HepG2 (cell line): ENCODE measurements at regions not wholly inside any gene's neighbourhood (a gene's known extent, or its start where the extent isn't known, plus 50 kb on each side); places are given as distances from the start of the nearest gene placed in this dataset.

Source experiments
- ATAC-seq: fragments of 200-7000 bp; cut with Tn5 transposase; 3 replicates; pipeline ENCODE4 v1.9.1; 2020; ENCODE audit warnings: mild to moderate bottlenecking, moderate library complexity
- BruUV-seq: library from RNA; stranded (reverse); fragments of 400-500 nt; replicated peaks from 2 replicates; lab custom pipeline; 2021; lab: Mats Ljungman, UMichigan
- CTCF ChIA-PET: fragments of 300-600 bp; formaldehyde crosslinking; extraction: SDS; loops from one replicate; lab custom pipeline; 2021; ENCODE audit warnings: low total read pairs, inconsistent platforms, low intra/inter-chr PET ratio; lab: Yijun Ruan, JAX
- POLR2A ChIA-PET: fragments of 350-600 bp; sonication (Branson Sonifier 250); formaldehyde crosslinking; loops from one replicate; lab custom pipeline; 2020; ENCODE audit warnings: antibody characterized with exemption, inconsistent platforms; lab: Yijun Ruan, JAX
- DNase-seq: peaks from one replicate; pipeline ENCODE4 v3.0.0-alpha.2; 2015; ENCODE audit warnings: low spot score
- FAIRE-seq: peaks from 3 replicates; lab custom pipeline; 2011; peaks lifted over from hg19 to GRCh38; lab: Jason Lieb, UNC
- H2AFZ ChIP-seq: one replicate; pipeline ENCODE4 v1.6.1; 2011; ENCODE audit warnings: low read length, inconsistent platforms
- H3K27ac ChIP-seq: fragments of 300-600 bp; 3 replicates; pipeline ENCODE4 v1.8.0; 2011; ENCODE audit warnings: mixed run types, mild to moderate bottlenecking, mixed read lengths, low read length, inconsistent platforms; ENCODE audit not compliant: insufficient read depth; ENCODE audit errors: extremely low read length
- H3K27me3 ChIP-seq, 2 experiments: fragments of 200-600 bp in 1 of 2; 2 replicates in 1 of 2; 3 replicates in 1 of 2; pipeline versions ENCODE4 v1.6.0 to v1.8.0; 2011; ENCODE audit warnings: low read length in 2 of 2, mild to moderate bottlenecking in 2 of 2, moderate library complexity in 2 of 2, inconsistent platforms in 1 of 2; ENCODE audit not compliant: insufficient read depth in 2 of 2, control insufficient read depth in 1 of 2
- H3K36me3 ChIP-seq, 2 experiments: fragments of 200-600 bp in 1 of 2; replicated peaks in 1 of 2; 2 replicates in 1 of 2; 3 replicates in 1 of 2; pipeline versions ENCODE4 v1.5.1 to v1.8.0; 2011; ENCODE audit warnings: low read length in 2 of 2, inconsistent platforms in 1 of 2; ENCODE audit not compliant: insufficient read depth in 2 of 2, control insufficient read depth in 1 of 2
- H3K4me1 ChIP-seq: 2 replicates; pipeline ENCODE4 v1.5.1; 2012; ENCODE audit warnings: low read length, inconsistent platforms; ENCODE audit not compliant: insufficient read depth
- H3K4me2 ChIP-seq: 2 replicates; pipeline ENCODE4 v1.6.0; 2011; ENCODE audit warnings: low read depth, low read length, inconsistent platforms
- H3K4me3 ChIP-seq, 3 experiments: fragments of 200-600 bp in 1 of 3; sonication (generic), shearing (Covaris generic) in 1 of 3; replicated peaks in 1 of 3; 2 replicates each; pipeline ENCODE4 v1.5.1; 2011 to 2016; ENCODE audit warnings: low read length in 3 of 3, inconsistent platforms in 2 of 3, low read depth in 2 of 3, mild to moderate bottlenecking in 2 of 3, control low read depth in 1 of 3, mixed read lengths in 1 of 3; ENCODE audit not compliant: insufficient read depth in 1 of 3
- H3K79me2 ChIP-seq: one replicate; pipeline ENCODE4 v1.6.1; 2011; ENCODE audit warnings: low read length, inconsistent platforms; ENCODE audit not compliant: insufficient read depth
- H3K9ac ChIP-seq: 2 replicates; pipeline ENCODE4 v1.6.0; 2011; ENCODE audit warnings: mild to moderate bottlenecking, low read depth, low read length, inconsistent platforms; ENCODE audit not compliant: insufficient read depth
- H3K9me3 ChIP-seq: 2 replicates; pipeline ENCODE4 v1.5.1; 2012; ENCODE audit warnings: mild to moderate bottlenecking, low read length
- H4K20me1 ChIP-seq: 2 replicates; pipeline ENCODE4 v1.6.0; 2011; ENCODE audit warnings: inconsistent platforms, mild to moderate bottlenecking, low read length, moderate library complexity; ENCODE audit not compliant: insufficient read depth
- EEA1 ChIP-seq: sonication (generic); formaldehyde crosslinking; IDR thresholded peaks from 2 replicates; pipeline ENCODE4 v1.5.1; 2020; ENCODE audit warnings: mild to moderate bottlenecking, missing genetic modification reagents, borderline replicate concordance
- KDM3A ChIP-seq: IDR thresholded peaks from 2 replicates; pipeline ENCODE4 v1.6.1; 2018; ENCODE audit warnings: low read depth, missing compliant biosample characterization
- MNT ChIP-seq: fragments of 450-650 bp; IDR thresholded peaks from 2 replicates; pipeline ENCODE4 v1.6.1; 2016
- NCOA2 ChIP-seq: sonication (generic); formaldehyde crosslinking; IDR thresholded peaks from 2 replicates; pipeline ENCODE4 v1.8.0; 2022; ENCODE audit warnings: inconsistent platforms
- NFKB2 ChIP-seq: sonication (generic); formaldehyde crosslinking; IDR thresholded peaks from 2 replicates; pipeline ENCODE4 v1.4.0; 2020; ENCODE audit warnings: missing genetic modification reagents, borderline replicate concordance
- POGZ ChIP-seq: sonication (generic); formaldehyde crosslinking; IDR thresholded peaks from 2 replicates; pipeline ENCODE4 v1.4.0; 2020; ENCODE audit warnings: mild to moderate bottlenecking, missing genetic modification reagents
- PRMT3 ChIP-seq: sonication (generic); formaldehyde crosslinking; IDR thresholded peaks from 2 replicates; pipeline ENCODE4 v1.8.1; 2022; ENCODE audit warnings: low read depth, mild to moderate bottlenecking, moderate library complexity, missing genetic modification reagents, borderline replicate concordance
- ZBTB26 ChIP-seq: IDR thresholded peaks from 2 replicates; pipeline ENCODE4 v1.6.1; 2016; ENCODE audit warnings: missing compliant biosample characterization, missing genetic modification reagents, borderline replicate concordance
- ZNF382 ChIP-seq: sonication (generic); formaldehyde crosslinking; IDR thresholded peaks from 2 replicates; pipeline ENCODE4 v1.5.0; 2020; ENCODE audit warnings: missing genetic modification reagents, mild to moderate bottlenecking, borderline replicate concordance
- ZNF496 ChIP-seq: sonication (generic); formaldehyde crosslinking; IDR thresholded peaks from 2 replicates; pipeline ENCODE4 v1.8.1; 2023; ENCODE audit warnings: mild to moderate bottlenecking, moderate library complexity, missing genetic modification reagents; ENCODE audit not compliant: insufficient replicate concordance
- WGBS: methylation state at CpG from one replicate; pipeline ENCODE4 v1.1.6; 2017; ENCODE audit warnings: low lambda C conversion rate; 5-methylcytosine and 5-hydroxymethylcytosine counted together
- in situ Hi-C: cut with HindIII; loops from 2 replicates; pipeline ENCODE4 v1.10.0; 2017; ENCODE audit warnings: low pct_unique_long_range_greater_than_20kb; ENCODE audit not compliant: extremely low pct_ligation_motif_present
- intact Hi-C: fragments of 100-400 bp; cut with micrococcal nuclease; formaldehyde crosslinking; loops from one replicate; pipeline ENCODE4 v1.10.0; 2022; ENCODE audit not compliant: unreplicated experiment
- TF ChIP-seq, protein P1 (sequence below): sonication (generic); formaldehyde crosslinking; IDR thresholded peaks from 2 replicates; pipeline ENCODE4 v1.8.0; 2022; ENCODE audit warnings: mild to moderate bottlenecking, missing genetic modification reagents, moderate library complexity
- TF ChIP-seq, protein P2 (sequence below): sonication (generic); formaldehyde crosslinking; IDR thresholded peaks from 2 replicates; pipeline ENCODE4 v1.4.0; 2020; ENCODE audit warnings: missing genetic modification reagents; ENCODE audit errors: not compliant biosample characterization

DNA sequence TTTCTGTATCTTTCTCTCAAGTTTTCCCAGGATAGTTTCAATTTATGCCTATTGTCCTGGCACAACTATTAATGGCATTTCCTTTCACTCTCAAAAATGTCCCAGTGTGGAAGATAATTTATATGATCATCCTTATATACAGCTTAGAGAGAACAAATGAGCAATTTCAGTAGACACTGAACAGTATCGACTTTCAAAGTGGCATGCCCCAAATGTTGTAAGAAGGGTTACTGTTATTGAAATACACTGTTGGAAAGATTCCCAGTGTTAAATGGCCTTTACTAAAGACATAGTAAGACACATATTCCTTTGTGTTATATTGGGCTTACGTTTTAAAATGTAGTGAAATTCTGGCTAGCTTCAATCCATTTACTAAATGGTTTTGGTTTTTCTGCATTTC lies 202.3 kb upstream of the CDKN3 start:
- Histone ChIP-seq H3K36me3 (no peaks in the 10 kb centered on the region), H2AFZ (no peak overlapping the region), H3K9ac (no peak overlapping the region)
- in situ Hi-C loops: no loop called here
- intact Hi-C loops: no loop called here
- no TSS peak for BruUV-seq
- TF ChIP-seq, protein P1, sequence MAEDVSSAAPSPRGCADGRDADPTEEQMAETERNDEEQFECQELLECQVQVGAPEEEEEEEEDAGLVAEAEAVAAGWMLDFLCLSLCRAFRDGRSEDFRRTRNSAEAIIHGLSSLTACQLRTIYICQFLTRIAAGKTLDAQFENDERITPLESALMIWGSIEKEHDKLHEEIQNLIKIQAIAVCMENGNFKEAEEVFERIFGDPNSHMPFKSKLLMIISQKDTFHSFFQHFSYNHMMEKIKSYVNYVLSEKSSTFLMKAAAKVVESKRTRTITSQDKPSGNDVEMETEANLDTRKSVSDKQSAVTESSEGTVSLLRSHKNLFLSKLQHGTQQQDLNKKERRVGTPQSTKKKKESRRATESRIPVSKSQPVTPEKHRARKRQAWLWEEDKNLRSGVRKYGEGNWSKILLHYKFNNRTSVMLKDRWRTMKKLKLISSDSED (CRISPR knock-in tag): no peak
- TF ChIP-seq, all 625 proteins: peak for 0
- ChIA-PET CTCF (no interaction called here), POLR2A (no interaction called here)
- FAIRE-seq (no peak), ATAC-seq (no peak), DNase-seq (no peak)
- 80% methylated on average over 2 of the region's 2 CpGs for WGBS
- no peaks in the 10 kb centered on the region for H4K20me1 ChIP-seq
- H3K4me2 ChIP-seq: no peak overlapping the region
- H3K27me3 ChIP-seq: no peaks in the 10 kb centered on the region; a peak in 1 of 5 replicates
- H3K9me3 ChIP-seq: peaks cover 8% of the 10 kb centered on the region; the same call in 1 of the 2 replicates
- H3K4me1 ChIP-seq: peaks cover 41% of the 10 kb centered on the region
- no peak overlapping the region for H3K4me3 ChIP-seq
- H3K27ac ChIP-seq: no peak overlapping the region
- H3K79me2 ChIP-seq: no peaks in the 10 kb centered on the region

- POLR2A ChIA-PET: interaction anchor here (0.6 kb wide), 1 partner anchor 94 kb away, joined by 3 read pairs; no protein-coding TSS in a partner anchor
- WGBS: 11% methylated on average over 1 of the region's 1 CpG
- peak; percentile 68 for FAIRE-seq
- Histone ChIP-seq H3K4me2 (peak overlapping the region; percentile 33), H3K79me2 (no peaks in the 10 kb centered on the region), H3K36me3 (no peaks in the 10 kb centered on the region), H3K9me3 (peaks cover 8% of the 10 kb centered on the region; the same call in 1 of the 2 replicates), H2AFZ (no peak overlapping the region), H3K27ac (peak overlapping the region; percentile 50), H3K9ac (no peak overlapping the region), H4K20me1 (no peaks in the 10 kb centered on the region), H3K27me3 (no peaks in the 10 kb centered on the region; a peak in 1 of 5 replicates), H3K4me3 (no peak overlapping the region), H3K4me1 (peaks cover 25% of the 10 kb centered on the region)
- BruUV-seq: no TSS peak
- intact Hi-C loops (no loop called here), in situ Hi-C loops (no loop called here)
- peak; percentile 77 for ATAC-seq
- peak; percentile 88 for DNase-seq
- CTCF ChIA-PET: no interaction called here
- no peak for TF ChIP-seq ZNF382 (CRISPR knock-in tag)
- no peak for TF ChIP-seq MNT
- TF ChIP-seq NCOA2 (CRISPR knock-in tag): peak; percentile 81
- TF ChIP-seq, protein P2, sequence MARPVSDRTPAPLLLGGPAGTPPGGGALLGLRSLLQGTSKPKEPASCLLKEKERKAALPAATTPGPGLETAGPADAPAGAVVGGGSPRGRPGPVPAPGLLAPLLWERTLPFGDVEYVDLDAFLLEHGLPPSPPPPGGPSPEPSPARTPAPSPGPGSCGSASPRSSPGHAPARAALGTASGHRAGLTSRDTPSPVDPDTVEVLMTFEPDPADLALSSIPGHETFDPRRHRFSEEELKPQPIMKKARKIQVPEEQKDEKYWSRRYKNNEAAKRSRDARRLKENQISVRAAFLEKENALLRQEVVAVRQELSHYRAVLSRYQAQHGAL (CRISPR knock-in tag): no peak
- TF ChIP-seq KDM3A (CRISPR knock-in tag): no peak
- no peak for TF ChIP-seq PRMT3 (CRISPR knock-in tag)
- no peak for TF ChIP-seq NFKB2 (CRISPR knock-in tag)
- TF ChIP-seq EEA1 (CRISPR knock-in tag): no peak
- no peak for TF ChIP-seq ZNF496 (CRISPR knock-in tag)
- peak; percentile 81; the same call in 1 of the 2 replicates for TF ChIP-seq POGZ (CRISPR knock-in tag)
- TF ChIP-seq ZBTB26: no peak
These were observed 199.4 kb upstream of the CDKN3 start for GRCh38 chr14:54197369-54197768.
